Mucosa of gallbladder (tissue), 1 donor: ENCODE measurements at regions not wholly inside any gene's neighbourhood (a gene's known extent, or its start where the extent isn't known, plus 50 kb on each side); places are given as distances from the start of the nearest gene placed in this dataset.

Source experiments
- DNase-seq: peaks from one replicate; pipeline ENCODE4 v3.0.0-alpha.2; 2020; ENCODE audit warnings: low spot score
- donor health status: DM: no; HTN: no; CAD: no.

- no peak for DNase-seq
Measured at GRCh38 chr17:77474292-77474988, 333.7 kb downstream of the SEC14L1 start.

GRCh38 chr17:77475016-77475976 is 334.5 kb downstream of the SEC14L1 start:
- no peak for DNase-seq

GRCh38 chr17:77476006-77476405 is 335.2 kb downstream of the SEC14L1 start:
- DNase-seq, result no peak

- no peak for DNase-seq
Measured at GRCh38 chr17:77476498-77476897, 335.7 kb downstream of the SEC14L1 start.

GRCh38 chr17:77476931-77477805 is 336.4 kb downstream of the SEC14L1 start:
- DNase-seq, result peak; percentile 69

GRCh38 chr17:77478281-77478680 is 337.5 kb downstream of the SEC14L1 start:
- DNase-seq, result no peak

- DNase-seq, result no peak
Measured at GRCh38 chr17:77478899-77479298, 338.1 kb downstream of the SEC14L1 start.

- no peak for DNase-seq
Measured at GRCh38 chr17:77479372-77480198, 338.8 kb downstream of the SEC14L1 start.

GRCh38 chr17:77480199-77480508 is 339.4 kb downstream of the SEC14L1 start:
- DNase-seq, result no peak

- no peak for DNase-seq
Measured at GRCh38 chr17:77480509-77481215, 339.9 kb downstream of the SEC14L1 start.

- no peak for DNase-seq
Measured at GRCh38 chr17:77481476-77482374, 341.0 kb downstream of the SEC14L1 start.

- no peak for DNase-seq
Measured at GRCh38 chr17:77482375-77483127, 341.8 kb downstream of the SEC14L1 start.

GRCh38 chr17:77483128-77483598 is 342.4 kb downstream of the SEC14L1 start:
- no peak for DNase-seq

GRCh38 chr17:77484111-77484510 is 343.3 kb downstream of the SEC14L1 start:
- DNase-seq, result no peak

GRCh38 chr17:77485089-77485833 is 344.5 kb downstream of the SEC14L1 start:
- no peak for DNase-seq

GRCh38 chr17:77487211-77487629 is 346.5 kb downstream of the SEC14L1 start:
- DNase-seq, result no peak

GRCh38 chr17:77487677-77488530 is 347.1 kb downstream of the SEC14L1 start:
- no peak for DNase-seq
